ENCODE measurements at regions not wholly inside any gene's neighbourhood (a gene's known extent, or its start where the extent isn't known, plus 50 kb on each side); places are given as distances from the start of the nearest gene placed in this dataset.

- no peak for TF ChIP-seq CTCF (IDR thresholded peaks at IDR 0.05; ENCODE audit: poor library complexity)
- TF ChIP-seq EZH2 (IDR thresholded peaks at IDR 0.05; ENCODE audit: borderline replicate concordance) = no peak
Observed at GRCh38 chr6:77173472-77174074, 289.7 kb downstream of the HTR1B start.

Data from hepatocyte (in vitro differentiated cells).